ENCODE measurements at regions not wholly inside any gene's neighbourhood (a gene's known extent, or its start where the extent isn't known, plus 50 kb on each side); places are given as distances from the start of the nearest gene placed in this dataset.

DNA sequence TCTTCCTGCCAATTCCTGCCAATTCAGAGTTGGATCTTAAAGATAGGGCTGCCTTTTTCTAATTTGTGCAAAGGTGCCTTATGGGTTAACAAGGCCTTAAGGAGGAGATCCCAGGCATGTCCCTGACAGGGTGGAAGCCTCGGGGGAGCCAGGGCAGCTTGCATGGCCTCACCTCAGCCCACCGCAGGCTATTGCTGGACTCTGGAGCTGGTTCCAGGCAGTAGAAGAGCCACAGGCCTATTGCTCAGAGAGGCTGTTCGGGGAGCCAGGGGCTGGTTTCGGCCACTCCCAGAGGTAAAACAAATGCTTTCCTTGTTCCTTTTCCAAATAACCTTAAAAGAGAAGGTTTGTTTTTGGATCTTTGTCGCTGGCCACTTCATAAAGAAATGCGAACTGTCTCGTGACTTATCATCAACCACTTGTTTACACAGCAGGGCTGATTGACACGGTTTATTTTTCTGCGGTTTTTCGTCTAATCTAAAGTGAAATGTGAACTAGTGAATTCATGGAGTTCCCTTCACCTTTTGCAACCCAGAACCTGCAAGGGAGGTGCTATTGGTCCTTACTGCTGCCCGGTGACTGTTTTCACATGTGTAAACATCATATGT is 108.6 kb downstream of the APOB start:
- in situ Hi-C loops (cut with HindIII; ENCODE audit: low sequenced_read_pairs), result no loop called here
- DNase-seq (ENCODE audit: low read depth, low spot score), result no peak
- H3K4me3 ChIP-seq (ENCODE audit: low read depth, low read length), result no peak overlapping the region
- TF ChIP-seq, protein P1, sequence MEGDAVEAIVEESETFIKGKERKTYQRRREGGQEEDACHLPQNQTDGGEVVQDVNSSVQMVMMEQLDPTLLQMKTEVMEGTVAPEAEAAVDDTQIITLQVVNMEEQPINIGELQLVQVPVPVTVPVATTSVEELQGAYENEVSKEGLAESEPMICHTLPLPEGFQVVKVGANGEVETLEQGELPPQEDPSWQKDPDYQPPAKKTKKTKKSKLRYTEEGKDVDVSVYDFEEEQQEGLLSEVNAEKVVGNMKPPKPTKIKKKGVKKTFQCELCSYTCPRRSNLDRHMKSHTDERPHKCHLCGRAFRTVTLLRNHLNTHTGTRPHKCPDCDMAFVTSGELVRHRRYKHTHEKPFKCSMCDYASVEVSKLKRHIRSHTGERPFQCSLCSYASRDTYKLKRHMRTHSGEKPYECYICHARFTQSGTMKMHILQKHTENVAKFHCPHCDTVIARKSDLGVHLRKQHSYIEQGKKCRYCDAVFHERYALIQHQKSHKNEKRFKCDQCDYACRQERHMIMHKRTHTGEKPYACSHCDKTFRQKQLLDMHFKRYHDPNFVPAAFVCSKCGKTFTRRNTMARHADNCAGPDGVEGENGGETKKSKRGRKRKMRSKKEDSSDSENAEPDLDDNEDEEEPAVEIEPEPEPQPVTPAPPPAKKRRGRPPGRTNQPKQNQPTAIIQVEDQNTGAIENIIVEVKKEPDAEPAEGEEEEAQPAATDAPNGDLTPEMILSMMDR (IDR thresholded peaks at IDR 0.05; ENCODE audit: low read depth, low read length), result no peak

DNA sequence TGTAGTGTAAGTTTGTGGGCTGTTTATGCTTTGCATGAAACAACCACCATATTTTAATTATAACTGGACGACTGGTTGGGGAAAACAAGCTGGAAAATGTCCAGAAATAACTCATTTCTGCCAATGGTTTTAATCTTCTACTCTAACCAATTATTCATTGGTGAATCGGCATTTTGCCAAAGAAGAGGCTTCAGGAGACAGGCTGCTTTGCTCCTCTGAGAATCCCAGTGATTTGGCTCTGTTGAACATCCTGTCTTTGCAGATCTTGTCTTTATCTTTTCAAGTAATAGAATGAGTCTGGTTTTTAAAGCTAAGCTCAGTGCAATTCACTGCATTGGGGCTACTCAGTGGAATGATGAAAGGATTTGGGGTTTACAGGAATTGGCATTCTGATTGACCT is 109.6 kb downstream of the APOB start:
- TF ChIP-seq, protein P1 (IDR thresholded peaks at IDR 0.05; ENCODE audit: low read depth, low read length), result no peak
- in situ Hi-C loops (cut with HindIII; ENCODE audit: low sequenced_read_pairs), result no loop called here
- no peak for DNase-seq (ENCODE audit: low read depth, low spot score)

DNA sequence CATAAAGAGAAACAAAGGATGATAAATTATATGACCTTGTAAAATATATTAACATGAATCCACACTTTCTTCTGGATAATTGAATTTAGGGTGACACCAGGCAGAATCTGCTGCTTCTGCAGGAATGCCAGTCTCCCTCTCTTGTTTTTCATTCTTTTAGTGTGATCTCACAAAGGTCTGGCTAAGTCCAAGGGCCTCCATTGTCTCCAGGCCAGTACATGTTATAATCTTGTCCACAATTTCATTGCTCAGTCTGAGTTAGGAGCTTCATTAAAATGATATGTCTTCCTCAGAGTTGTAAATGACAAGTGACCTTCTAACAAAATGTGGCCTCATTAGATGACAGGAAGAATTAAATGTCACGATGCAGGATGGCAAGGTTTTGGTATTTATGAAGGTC is 110.2 kb downstream of the APOB start:
- no peak for DNase-seq (ENCODE audit: low read depth, low spot score)
- TF ChIP-seq, protein P1 (IDR thresholded peaks at IDR 0.05; ENCODE audit: low read depth, low read length), result no peak
- no peak overlapping the region for H3K4me3 ChIP-seq (ENCODE audit: low read depth, low read length)
- in situ Hi-C loops (cut with HindIII; ENCODE audit: low sequenced_read_pairs), result no loop called here

More for the DNA sequence above, 109.6 kb downstream of the APOB start:
- H3K4me3 ChIP-seq (ENCODE audit: low read depth, low read length), result no peak overlapping the region

GRCh38 chr2:20931346-20931745 is 108.4 kb upstream of the LDAH start:
- H3K4me3 ChIP-seq (ENCODE audit: low read depth, low read length), result no peak overlapping the region
- in situ Hi-C loops (cut with HindIII; ENCODE audit: low sequenced_read_pairs), result no loop called here
- no peak for DNase-seq (ENCODE audit: low read depth, low spot score)
- TF ChIP-seq, protein P1 (IDR thresholded peaks at IDR 0.05; ENCODE audit: low read depth, low read length), result no peak

- in situ Hi-C loops (cut with HindIII; ENCODE audit: low sequenced_read_pairs), result no loop called here
- H3K4me3 ChIP-seq (ENCODE audit: low read depth, low read length), result no peak overlapping the region
- TF ChIP-seq, protein P1 (IDR thresholded peaks at IDR 0.05; ENCODE audit: low read depth, low read length), result no peak
- peak; percentile 33 for DNase-seq (ENCODE audit: low read depth, low spot score)
These were observed 108.0 kb upstream of the LDAH start for GRCh38 chr2:20930928-20931327.

DNA sequence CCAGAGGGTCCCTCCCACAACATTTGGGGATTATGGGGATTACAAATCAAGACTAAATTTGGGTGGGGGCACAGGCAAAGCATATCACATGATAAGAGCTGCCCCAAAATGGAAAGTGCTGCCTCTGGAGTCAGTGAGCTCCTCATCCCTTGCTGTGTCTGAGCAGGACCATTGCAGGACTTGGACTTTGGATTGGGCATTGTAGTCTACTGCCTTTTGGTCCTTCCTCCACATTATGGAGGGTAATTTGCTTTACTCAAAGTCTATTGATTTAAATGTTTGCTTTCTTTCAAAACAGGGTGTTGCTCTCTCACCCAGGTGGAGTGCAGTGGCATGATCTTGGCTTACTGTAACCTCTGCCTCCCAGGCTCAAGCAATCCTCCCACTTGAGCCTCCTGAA is 106.8 kb upstream of the LDAH start:
- DNase-seq (ENCODE audit: low read depth, low spot score), result no peak
- in situ Hi-C loops (cut with HindIII; ENCODE audit: low sequenced_read_pairs), result no loop called here
- TF ChIP-seq, protein P1 (IDR thresholded peaks at IDR 0.05; ENCODE audit: low read depth, low read length), result no peak
- no peak overlapping the region for H3K4me3 ChIP-seq (ENCODE audit: low read depth, low read length)

Data from astrocyte of the spinal cord (primary cell).